ENCODE measurements at regions not wholly inside any gene's neighbourhood (a gene's known extent, or its start where the extent isn't known, plus 50 kb on each side); places are given as distances from the start of the nearest gene placed in this dataset.
"Not testable (repeated sequence)": the region's sequence is repeated elsewhere in the genome, so short reads cannot be mapped to it uniquely, and the experiment has no call there.

DNA sequence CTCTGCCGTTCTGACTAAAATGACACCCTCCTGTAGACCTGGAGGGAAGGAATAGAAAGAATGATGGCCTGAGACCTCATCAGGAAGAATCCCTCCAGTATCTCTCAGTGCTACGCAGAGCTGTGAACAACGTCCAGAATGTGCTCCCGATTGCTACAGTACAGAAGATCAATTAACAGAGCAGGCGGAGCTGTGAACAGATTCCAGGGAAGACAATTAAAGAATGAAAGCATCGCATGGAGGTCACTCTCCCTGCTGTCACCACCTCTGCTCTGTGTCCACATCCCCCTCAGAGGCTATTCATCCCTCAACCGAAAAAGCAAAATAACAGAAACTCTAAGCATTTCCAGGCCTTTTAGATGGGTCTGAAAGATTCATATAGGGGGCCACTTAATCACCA, 481.0 kb downstream of the EIPR1 start:
- no peak for DNase-seq (ENCODE audit: low read depth in 3 of 3)

- DNase-seq (ENCODE audit: low read depth in 3 of 3): no peak
Observed at GRCh38 chr2:2896011-2896410, 481.6 kb downstream of the EIPR1 start.

DNA sequence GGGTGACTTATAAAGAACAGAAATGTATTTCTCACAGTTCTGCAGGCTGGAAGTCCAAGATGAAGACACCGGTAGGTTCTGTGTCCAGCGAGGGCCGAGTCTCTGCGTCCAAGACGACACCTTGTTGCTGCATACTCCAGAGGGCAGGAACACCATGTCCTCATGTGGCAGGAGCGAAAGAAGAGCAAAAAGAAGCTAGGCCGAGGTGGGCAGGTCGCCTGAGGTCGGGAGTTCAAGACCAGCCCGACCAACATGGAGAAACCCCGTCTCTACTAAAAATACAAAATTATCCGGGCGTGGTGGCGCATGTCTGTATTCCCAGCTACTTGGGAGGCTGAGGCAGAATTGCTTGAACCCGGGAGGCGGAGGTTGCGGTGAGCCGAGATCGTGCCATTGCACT, 483.6 kb downstream of the EIPR1 start:
- DNase-seq (ENCODE audit: low read depth in 3 of 3): not testable (repeated sequence)

- DNase-seq (ENCODE audit: low read depth in 3 of 3): no peak
Observed at GRCh38 chr2:2892892-2893291, 484.7 kb downstream of the EIPR1 start.

GRCh38 chr2:2892378-2892777, 485.2 kb downstream of the EIPR1 start:
- DNase-seq (ENCODE audit: low read depth in 3 of 3): no peak

GRCh38 chr2:2890901-2891300, 486.7 kb downstream of the EIPR1 start:
- DNase-seq (ENCODE audit: low read depth in 3 of 3): no peak

DNA sequence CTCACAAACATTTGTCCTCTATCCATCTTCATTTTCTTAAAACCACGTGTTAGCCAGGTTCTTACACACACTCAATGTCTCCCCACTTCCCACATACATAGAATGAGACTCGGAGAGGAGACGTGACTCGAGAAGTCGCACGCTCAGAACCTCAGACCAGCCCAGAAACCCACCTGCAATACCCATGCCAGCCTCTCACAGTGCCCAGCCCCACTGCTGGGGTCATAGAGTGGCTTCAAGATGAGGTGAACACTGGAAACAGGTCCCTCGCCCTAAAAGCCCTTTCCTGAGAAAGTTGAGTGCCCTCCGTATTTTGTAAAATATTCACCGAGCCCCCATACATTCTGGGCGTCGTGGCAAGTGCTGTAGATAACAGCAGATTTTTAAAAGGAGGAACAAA, 487.4 kb downstream of the EIPR1 start:
- DNase-seq (ENCODE audit: low read depth in 3 of 3): no peak

DNA sequence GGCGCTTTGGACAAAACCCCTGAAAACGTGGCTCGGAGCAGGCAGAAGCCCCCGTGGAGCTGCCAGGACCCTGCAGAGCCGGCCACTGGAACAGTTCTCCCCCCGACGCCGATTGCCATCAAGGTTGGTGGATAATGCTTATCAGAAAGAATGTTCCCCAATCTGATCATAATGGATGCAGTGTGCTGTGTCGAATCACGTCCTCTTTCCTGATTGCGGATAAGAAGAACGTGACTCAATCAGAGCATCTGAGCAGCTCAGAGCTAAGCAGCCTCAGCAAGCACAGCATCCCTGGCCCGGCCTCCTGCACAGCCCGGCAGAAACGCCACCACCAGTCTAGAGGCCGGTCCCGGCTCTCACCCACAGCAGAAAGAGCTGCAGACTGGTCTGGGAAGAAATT, 488.0 kb downstream of the EIPR1 start:
- DNase-seq (ENCODE audit: low read depth in 3 of 3): no peak

- no peak for DNase-seq (ENCODE audit: low read depth in 3 of 3)
Observed at GRCh38 chr2:2889141-2889540, 488.5 kb downstream of the EIPR1 start.

DNA sequence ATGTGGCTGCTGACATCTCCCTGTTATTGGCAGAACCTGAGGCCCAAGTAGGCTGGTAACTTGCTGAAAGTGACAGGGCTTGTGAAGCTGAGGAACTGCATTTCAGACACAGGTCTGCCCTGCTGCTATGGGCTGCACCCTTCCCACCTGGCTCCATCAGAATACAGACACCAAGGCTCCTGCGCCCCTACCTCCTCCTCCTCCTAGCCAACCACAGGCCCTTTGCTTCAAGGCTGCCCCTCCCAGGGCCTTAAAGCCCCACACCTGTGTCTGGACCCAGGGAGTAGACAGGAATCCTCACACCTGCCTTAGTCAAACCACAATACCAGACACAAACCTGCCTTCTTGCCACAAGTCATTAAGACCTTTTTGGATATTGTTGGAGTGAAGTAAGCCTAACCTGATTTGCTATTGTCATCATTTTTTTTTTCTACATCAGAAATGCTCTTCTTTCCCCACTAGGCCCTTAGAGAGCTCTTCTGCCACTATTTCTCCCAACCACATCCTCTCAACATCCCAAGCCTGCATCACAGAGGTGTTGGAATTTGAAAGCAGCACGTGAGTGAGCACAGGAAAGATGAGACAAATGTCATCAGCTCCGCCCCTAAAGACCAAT, 489.7 kb downstream of the EIPR1 start:
- no peak for DNase-seq (ENCODE audit: low read depth in 3 of 3)

- no peak for DNase-seq (ENCODE audit: low read depth in 3 of 3)
Observed at GRCh38 chr2:2886922-2887321, 490.7 kb downstream of the EIPR1 start.

DNA sequence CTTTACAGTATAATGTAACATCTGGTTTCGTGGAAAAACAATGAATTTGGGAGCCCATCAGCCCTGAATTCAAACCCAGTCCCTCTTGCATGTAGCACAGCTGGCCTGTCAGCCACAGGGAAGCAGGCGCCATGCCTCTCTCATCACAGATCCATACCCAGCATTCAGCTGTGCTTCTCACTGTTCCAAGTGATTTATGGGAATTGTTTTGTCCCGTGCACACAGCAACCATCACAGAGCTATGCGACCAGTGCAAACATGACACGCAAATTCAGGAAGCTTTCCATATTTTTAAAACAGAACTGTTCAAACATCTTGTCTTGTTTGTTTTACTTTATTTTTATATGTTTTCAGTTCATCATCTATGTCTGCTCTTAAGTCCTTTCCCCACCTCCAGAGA, 496.1 kb downstream of the EIPR1 start:
- DNase-seq (ENCODE audit: low read depth in 3 of 3): no peak

- no peak for DNase-seq (ENCODE audit: low read depth in 3 of 3)
Observed at GRCh38 chr2:2880938-2881337, 496.7 kb downstream of the EIPR1 start.

DNA sequence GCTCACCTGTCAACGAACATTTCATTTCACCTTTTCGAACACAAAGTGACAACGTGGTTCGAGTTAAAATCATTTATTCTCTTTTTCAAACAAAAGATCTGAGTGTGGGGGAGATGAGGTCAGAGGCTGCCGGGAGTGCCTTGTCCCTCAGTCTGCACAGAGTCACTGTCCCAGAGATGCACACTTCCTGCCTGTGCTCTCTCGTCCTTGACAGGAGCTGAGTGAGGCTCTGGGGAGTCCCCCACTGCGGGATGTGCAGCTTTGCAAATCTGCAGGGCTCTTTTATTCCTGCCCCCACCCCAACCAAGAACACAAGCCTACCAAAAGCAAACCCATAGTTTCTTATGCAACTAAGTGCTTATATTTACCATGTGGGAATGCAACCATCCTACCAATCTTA, 497.8 kb downstream of the EIPR1 start:
- no peak for DNase-seq (ENCODE audit: low read depth in 3 of 3)

DNA sequence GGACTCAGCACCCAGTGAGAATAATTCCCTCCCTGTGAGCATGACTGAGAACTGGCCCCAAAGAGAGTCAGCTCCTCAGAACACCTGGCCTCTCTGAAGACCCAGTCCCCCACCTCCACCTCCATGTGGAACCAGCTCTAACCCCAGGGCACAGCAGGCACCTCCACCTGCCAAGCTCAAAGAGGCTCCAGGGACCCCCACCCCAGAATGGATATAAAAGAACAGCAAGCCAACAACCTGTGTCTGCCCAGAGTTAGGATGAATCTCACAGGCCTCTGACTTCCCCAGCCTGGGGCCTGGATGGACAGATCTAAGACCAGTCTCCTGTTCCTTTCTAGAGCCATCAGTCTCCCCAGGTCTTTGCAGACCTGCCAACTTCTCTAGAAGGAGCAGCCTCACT, 498.5 kb downstream of the EIPR1 start:
- DNase-seq (ENCODE audit: low read depth in 3 of 3): no peak

- no peak for DNase-seq (ENCODE audit: low read depth in 3 of 3)
Observed at GRCh38 chr2:2877427-2877826, 500.2 kb downstream of the EIPR1 start.

GRCh38 chr2:2876331-2877221, 501.0 kb downstream of the EIPR1 start:
- no peak for DNase-seq (ENCODE audit: low read depth in 3 of 3)

DNA sequence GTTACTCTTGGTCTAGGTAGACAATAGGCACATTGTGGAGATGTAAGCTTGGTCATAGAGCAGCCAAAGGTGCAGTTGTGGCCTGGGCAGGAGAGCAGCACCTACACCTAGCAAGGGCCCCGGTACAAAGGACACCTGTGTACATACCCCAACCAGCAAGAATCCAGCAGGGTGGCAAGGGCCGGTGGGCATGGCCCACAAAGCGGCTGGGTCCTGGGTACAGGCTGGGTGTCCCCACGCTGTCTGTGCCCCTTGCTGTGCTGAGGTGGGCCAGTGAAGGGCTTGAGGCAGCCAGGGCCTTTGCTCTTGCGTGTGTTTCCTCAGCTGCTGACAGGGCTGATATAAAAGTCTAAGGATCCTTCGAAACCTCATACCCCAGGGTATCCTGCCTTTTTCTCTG, 501.8 kb downstream of the EIPR1 start:
- no peak for DNase-seq (ENCODE audit: low read depth in 3 of 3)

- no peak for DNase-seq (ENCODE audit: low read depth in 3 of 3)
Observed at GRCh38 chr2:2875296-2875695, 502.3 kb downstream of the EIPR1 start.

DNA sequence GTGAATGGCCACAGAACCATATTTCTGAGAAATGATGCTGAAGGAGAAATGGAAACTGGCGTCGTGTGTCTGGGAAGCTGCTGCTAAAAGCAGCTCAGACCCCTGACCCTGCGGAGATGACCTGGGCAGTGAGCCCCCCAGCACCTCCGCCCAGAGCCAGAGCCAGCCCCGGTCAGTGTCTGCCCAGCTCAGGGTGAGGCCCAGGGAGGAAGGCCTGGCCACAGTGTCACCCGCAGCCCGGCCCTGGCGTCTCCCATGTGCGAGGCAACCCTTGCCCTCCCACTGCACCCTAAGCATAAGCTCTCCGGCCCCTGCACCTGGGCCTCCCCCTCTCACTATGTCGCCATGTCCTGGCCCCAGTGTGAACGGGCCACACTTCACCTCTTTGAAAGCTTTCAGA, 502.8 kb downstream of the EIPR1 start:
- DNase-seq (ENCODE audit: low read depth in 3 of 3): no peak

- no peak for DNase-seq (ENCODE audit: low read depth in 3 of 3)
Observed at GRCh38 chr2:2874341-2874740, 503.3 kb downstream of the EIPR1 start.

DNA sequence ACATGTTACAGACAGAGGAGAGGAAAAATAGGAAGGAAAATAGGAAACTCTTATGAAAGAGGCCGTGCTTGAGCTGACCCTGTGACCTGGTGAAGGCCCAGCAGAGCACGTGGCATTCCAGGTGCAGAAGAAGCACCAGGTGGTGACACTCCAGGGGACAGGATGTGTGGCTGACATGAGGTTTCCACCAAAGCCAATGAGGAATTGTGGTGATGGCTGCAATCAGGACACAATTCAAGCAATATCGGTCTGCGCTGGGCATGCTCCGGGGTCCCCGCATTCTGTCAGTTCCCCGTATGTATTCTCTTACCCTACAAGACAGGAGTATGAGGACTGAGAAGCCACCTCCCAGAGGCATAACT, 504.2 kb downstream of the EIPR1 start:
- no peak for DNase-seq (ENCODE audit: low read depth in 3 of 3)

GRCh38 chr2:2872713-2873449, 504.7 kb downstream of the EIPR1 start:
- no peak for DNase-seq (ENCODE audit: low read depth in 3 of 3)
